Muscle of arm (tissue), 1 donor: ENCODE measurements at regions not wholly inside any gene's neighbourhood (a gene's known extent, or its start where the extent isn't known, plus 50 kb on each side); places are given as distances from the start of the nearest gene placed in this dataset.
A peak's percentile ranks its signal among the peaks of the same experiment; 100 is the strongest.
"Not testable (repeated sequence)": the region's sequence is repeated elsewhere in the genome, so short reads cannot be mapped to it uniquely, and the experiment has no call there.

Source experiments
- DNase-seq: peaks from one replicate; pipeline ENCODE4 v3.0.0-alpha.2; 2013

DNA sequence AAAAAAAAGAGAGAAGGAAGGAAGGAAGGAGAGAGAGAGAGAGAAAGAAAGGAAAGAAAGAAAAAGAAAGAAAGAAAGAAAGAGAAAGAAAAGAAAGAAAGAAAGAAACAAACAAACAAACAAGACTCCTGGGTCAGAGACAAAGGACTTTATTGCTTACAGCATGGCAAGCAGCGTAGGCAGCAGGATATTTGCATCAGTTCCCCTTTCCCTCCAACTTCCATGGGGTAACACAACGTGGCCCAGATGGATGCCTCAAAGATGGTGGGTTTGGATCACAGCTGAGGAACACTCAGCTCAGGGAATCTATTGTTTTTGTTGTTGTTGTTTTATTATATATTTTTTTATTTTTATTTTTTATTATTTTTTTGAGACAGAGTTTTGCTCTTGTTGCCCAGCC, 128.5 kb upstream of the VKORC1L1 start:
- no peak for DNase-seq

DNA sequence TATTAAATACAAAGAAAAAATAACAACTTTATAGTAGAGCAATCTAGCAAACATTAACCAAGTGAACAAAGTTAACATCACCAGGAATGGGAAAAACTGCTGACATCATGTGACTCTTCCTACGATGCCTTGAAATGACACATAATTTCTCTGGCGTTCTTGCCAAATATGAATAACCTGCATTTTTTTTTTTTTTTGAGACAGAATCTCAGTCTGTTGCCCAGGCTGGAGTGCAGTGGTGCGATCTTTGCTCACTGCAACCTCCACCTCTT, 126.5 kb upstream of the VKORC1L1 start:
- DNase-seq, result no peak

DNA sequence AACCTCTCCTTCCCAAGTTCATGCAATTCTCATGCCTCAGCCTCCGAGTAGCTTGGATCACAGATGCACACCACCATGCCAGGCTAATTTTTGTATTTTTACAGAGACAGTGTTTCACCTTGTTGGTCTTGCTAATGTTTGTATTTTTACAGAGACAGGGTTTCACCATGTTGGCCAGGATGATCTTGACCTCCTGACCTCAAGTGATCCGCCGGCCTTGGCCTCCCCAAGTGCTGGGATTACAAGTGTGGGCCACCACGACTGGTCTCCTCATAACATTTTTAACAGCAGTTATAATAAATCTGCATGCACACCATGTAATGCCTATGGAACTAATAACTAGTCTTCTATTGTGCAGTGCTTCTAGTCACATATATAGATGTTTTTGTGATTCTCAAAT, 123.8 kb upstream of the VKORC1L1 start:
- no peak for DNase-seq

GRCh38 chr7:65749518-65749917, 123.4 kb upstream of the VKORC1L1 start:
- no peak for DNase-seq

- peak; percentile 85 for DNase-seq
Observed at GRCh38 chr7:65750511-65751344, 122.1 kb upstream of the VKORC1L1 start.

- DNase-seq, result not testable (repeated sequence)
Observed at GRCh38 chr7:65754070-65754469, 118.8 kb upstream of the VKORC1L1 start.

GRCh38 chr7:65758991-65759390, 113.9 kb upstream of the VKORC1L1 start:
- DNase-seq, result not testable (repeated sequence)

GRCh38 chr7:65762712-65763111, 110.2 kb upstream of the VKORC1L1 start:
- DNase-seq, result not testable (repeated sequence)

- not testable (repeated sequence) for DNase-seq
Observed at GRCh38 chr7:65763114-65763513, 109.8 kb upstream of the VKORC1L1 start.

- peak; percentile 93 for DNase-seq
Observed at GRCh38 chr7:65770473-65771225, 102.2 kb upstream of the VKORC1L1 start.

DNA sequence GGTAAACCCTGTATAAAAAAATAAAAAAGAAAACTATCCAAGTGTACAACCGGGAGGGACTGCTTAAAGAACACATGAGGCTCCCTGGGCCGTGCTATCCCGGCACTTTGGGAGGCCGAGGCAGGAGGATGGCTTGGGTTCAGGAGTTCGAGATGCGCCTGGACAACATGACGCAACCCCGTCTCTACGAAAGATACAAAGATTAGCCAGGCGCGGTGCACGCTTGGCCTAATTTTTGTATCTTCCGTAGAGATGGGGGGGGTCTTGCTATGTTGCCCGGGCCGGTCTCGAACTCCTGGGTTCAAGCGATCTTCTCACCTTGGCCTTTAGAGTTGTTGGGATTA, 101.7 kb upstream of the VKORC1L1 start:
- DNase-seq, result not testable (repeated sequence)

GRCh38 chr7:65776677-65777076, 96.2 kb upstream of the VKORC1L1 start:
- not testable (repeated sequence) for DNase-seq

GRCh38 chr7:65789943-65790342, 82.9 kb upstream of the VKORC1L1 start:
- DNase-seq, result not testable (repeated sequence)

- not testable (repeated sequence) for DNase-seq
Observed at GRCh38 chr7:65791788-65792187, 81.1 kb upstream of the VKORC1L1 start.

GRCh38 chr7:65792726-65793125, 80.1 kb upstream of the VKORC1L1 start:
- DNase-seq, result not testable (repeated sequence)

- not testable (repeated sequence) for DNase-seq
Observed at GRCh38 chr7:65794671-65795391, 78.0 kb upstream of the VKORC1L1 start.

DNA sequence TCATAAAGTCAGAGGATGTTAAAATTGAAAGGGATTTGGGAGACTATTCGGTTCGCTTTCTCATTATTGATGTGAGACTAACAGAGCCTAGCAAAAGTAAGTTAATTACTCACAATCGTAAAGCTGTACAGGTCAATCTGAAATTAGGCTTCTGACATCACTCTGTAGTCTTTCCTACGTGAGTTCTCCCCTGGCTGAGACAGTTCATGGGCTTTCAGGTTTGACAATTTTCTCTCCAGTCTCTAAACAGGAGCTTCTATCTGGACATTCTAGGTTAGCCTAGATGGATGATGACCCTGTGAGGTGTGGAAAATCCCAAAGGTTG, 77.5 kb upstream of the VKORC1L1 start:
- not testable (repeated sequence) for DNase-seq

DNA sequence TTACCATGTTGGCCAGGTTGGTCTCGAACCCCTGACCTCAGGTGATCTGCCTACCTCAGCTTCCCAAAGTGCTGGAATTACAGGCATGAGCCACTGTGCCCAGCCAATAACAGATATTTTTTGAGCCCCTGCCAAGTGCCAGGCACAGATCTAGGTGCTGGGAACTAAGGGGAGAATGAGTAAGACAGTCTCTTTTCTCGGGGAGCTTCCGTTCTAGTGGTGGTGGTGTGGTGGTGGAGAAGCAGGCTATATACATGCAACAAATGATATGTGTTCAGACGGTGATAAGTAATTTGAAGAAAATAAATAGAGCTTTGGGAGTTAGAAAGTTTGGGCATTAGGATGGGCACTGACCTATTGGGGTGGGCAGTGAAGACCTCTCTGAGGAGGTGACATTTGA, 76.7 kb upstream of the VKORC1L1 start:
- no peak for DNase-seq

DNA sequence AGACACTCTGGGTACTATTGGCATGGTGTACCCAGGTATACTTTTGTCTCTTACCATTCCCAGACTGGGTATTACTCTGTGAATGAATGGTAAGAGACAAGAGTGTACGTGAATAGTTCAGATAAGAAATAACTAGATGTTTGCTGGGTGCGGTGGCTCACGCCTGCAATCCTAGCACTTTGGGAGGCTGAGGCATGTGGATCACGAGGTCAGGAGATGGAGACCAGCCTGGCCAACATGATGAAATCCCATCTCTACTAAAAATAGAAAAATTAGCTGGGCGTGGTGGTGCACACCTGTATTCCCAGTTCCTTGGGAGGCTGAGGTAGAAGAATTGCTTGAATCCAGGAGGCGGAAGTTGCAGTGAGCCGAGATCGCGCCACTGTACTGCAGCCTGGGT, 75.8 kb upstream of the VKORC1L1 start:
- not testable (repeated sequence) for DNase-seq

DNA sequence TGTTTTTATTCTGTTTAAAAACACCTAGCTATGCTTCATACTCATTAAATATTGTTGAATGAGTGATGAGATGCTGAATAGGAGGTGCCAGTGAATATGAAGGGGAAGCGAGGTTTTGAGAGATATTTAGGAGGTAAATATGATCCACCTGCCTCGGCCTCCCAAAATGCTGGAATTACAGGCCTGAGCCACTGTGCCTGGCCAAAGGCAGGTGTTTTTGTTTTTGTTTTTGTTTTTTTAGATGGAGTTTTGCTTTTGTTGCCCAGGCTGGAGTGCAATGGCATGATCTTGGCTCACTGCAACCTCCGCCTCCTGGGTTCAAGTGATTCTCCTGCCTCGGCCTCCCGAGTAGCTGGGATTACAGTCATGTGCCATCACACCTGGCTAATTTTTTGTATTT, 75.3 kb upstream of the VKORC1L1 start:
- not testable (repeated sequence) for DNase-seq

GRCh38 chr7:65798111-65799075, 74.5 kb upstream of the VKORC1L1 start:
- no peak for DNase-seq

DNA sequence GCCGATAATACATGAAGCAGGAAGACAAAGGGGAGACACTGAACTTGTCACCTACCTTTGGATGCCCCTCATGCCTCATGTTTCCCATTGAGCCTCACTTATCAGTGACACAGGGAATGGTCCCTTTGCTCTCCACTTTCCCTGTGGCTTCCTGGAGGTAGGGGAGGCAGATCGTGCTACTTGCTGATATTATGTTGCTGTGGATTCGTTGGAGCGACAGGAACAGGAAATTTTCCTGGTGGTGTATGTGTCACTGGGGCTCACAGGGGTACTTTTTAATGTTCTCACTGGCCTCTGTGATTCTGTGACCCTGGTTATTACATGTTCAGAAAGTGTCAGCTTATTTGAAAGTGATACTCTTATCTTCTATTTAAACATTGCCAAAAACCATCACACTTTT, 72.7 kb upstream of the VKORC1L1 start:
- not testable (repeated sequence) for DNase-seq
